PC-3 (cell line): ENCODE measurements at regions not wholly inside any gene's neighbourhood (a gene's known extent, or its start where the extent isn't known, plus 50 kb on each side); places are given as distances from the start of the nearest gene placed in this dataset.

Experiments used
- ATAC-seq: fragments of 200-7000 bp; cut with Tn5 transposase; 2 replicates; pipeline ENCODE4 v1.9.1; 2020; ENCODE audit warnings: mild to moderate bottlenecking, moderate library complexity
- BruUV-seq: library from RNA; stranded (reverse); fragments of 400-500 nt; replicated peaks from 2 replicates; lab custom pipeline; 2021; lab: Mats Ljungman, UMichigan
- CTCF ChIA-PET: fragments of 300-600 bp; sonication (Branson Sonifier 250); formaldehyde crosslinking; loops from one replicate; lab custom pipeline; 2022; ENCODE audit warnings: antibody characterized with exemption; lab: Charles Lee
- POLR2A ChIA-PET: fragments of 300-600 bp; sonication (Branson Sonifier 250); formaldehyde crosslinking; loops from one replicate; lab custom pipeline; 2022; ENCODE audit warnings: antibody characterized with exemption; ENCODE audit not compliant: unreplicated experiment; lab: Charles Lee
- DNase-seq: peaks from one replicate; pipeline ENCODE4 v3.0.0-alpha.2; 2015
- H2AFZ ChIP-seq: fragments of 300-600 bp; sonication (generic); 2 replicates; pipeline ENCODE4 v1.6.0; 2016; ENCODE audit warnings: antibody characterized with exemption, low read length
- H3F3A ChIP-seq: fragments of 300-600 bp; sonication (generic); one replicate; pipeline ENCODE4 v1.6.0; 2017; ENCODE audit warnings: antibody characterized with exemption, low read length, control low read depth, mild to moderate bottlenecking; ENCODE audit not compliant: unreplicated experiment
- H3K27ac ChIP-seq: fragments of 300-600 bp; sonication (generic); 2 replicates; pipeline ENCODE4 v1.5.1; 2016; ENCODE audit warnings: mild to moderate bottlenecking, low read length
- H3K27me3 ChIP-seq: fragments of 300-600 bp; sonication (generic); 2 replicates; pipeline ENCODE4 v1.6.1; 2016; ENCODE audit warnings: low read length, mixed read lengths
- H3K36me3 ChIP-seq: fragments of 300-600 bp; sonication (generic); 2 replicates; pipeline ENCODE4 v1.6.1; 2016; ENCODE audit warnings: low read depth, mixed run types, low read length, mixed read lengths
- H3K4me1 ChIP-seq: fragments of 300-600 bp; sonication (generic); 2 replicates; pipeline ENCODE4 v1.5.1; 2016; ENCODE audit warnings: low read length; ENCODE audit not compliant: insufficient read depth
- H3K4me2 ChIP-seq: fragments of 300-600 bp; sonication (generic); 2 replicates; pipeline ENCODE4 v1.6.0; 2016; ENCODE audit warnings: low read length
- H3K4me3 ChIP-seq: fragments of 300-600 bp; sonication (generic); 2 replicates; pipeline ENCODE4 v1.5.1; 2016; ENCODE audit warnings: mild to moderate bottlenecking, low read length, mixed read lengths
- H3K79me2 ChIP-seq: fragments of 300-600 bp; sonication (generic); 2 replicates; pipeline ENCODE4 v1.6.1; 2017; ENCODE audit warnings: low read length, mixed read lengths
- H3K9ac ChIP-seq: fragments of 300-600 bp; sonication (generic); 2 replicates; pipeline ENCODE4 v1.6.0; 2016; ENCODE audit warnings: mild to moderate bottlenecking, low read length
- H3K9me2 ChIP-seq: fragments of 300-600 bp; sonication (generic); replicated peaks from 2 replicates; pipeline ENCODE4 v1.6.1; 2016; ENCODE audit warnings: mixed run types, low read length, mixed read lengths
- H3K9me3 ChIP-seq: fragments of 300-600 bp; sonication (generic); 2 replicates; pipeline ENCODE4 v1.6.1; 2016; ENCODE audit warnings: low read length, mixed read lengths
- H4K20me1 ChIP-seq: fragments of 300-600 bp; sonication (generic); 2 replicates; pipeline ENCODE4 v1.6.1; 2016; ENCODE audit warnings: low read length, mixed read lengths
- EZH2 ChIP-seq: fragments of 300-600 bp; sonication (generic); IDR thresholded peaks from one replicate; pipeline ENCODE4 v1.6.1; 2017; ENCODE audit warnings: antibody characterized with exemption, mild to moderate bottlenecking, low read length; ENCODE audit not compliant: unreplicated experiment
- EZH2phosphoT487 ChIP-seq: fragments of 300-600 bp; sonication (generic); IDR thresholded peaks from 2 replicates; pipeline ENCODE4 v1.6.1; 2018; ENCODE audit warnings: mild to moderate bottlenecking, antibody characterized with exemption, low read length, borderline replicate concordance
- intact Hi-C: fragments of 100-400 bp; cut with micrococcal nuclease; formaldehyde crosslinking; loops from 2 replicates; pipeline ENCODE4 v1.9.0; 2023
- TF ChIP-seq, protein P1 (sequence below): fragments of 300-600 bp; sonication (generic); conservative IDR thresholded peaks from 2 replicates; pipeline ENCODE4 v1.5.1; 2017; ENCODE audit warnings: antibody characterized with exemption, low read depth, mild to moderate bottlenecking, low read length

DNA sequence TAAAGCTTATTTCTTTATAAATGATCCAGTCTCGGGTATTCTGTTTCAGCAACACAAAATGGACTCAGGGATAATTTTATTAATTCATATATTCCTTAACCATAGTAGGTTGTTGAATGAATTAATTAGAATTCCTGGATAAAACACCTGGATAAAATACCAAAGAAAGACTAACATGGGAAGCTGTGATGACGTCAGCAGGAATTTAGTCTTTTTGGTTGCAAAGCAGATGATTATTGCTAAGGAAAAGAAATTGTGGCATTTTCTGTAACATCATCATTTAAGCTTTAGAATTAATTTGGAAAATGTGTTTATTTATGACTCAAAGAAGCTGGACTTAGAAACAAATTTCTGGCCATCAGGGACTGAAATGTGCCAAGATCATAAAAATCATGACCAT lies 228.3 kb upstream of the ZBTB20 start:
- ATAC-seq (no peak), DNase-seq (no peak)
- Histone ChIP-seq H3K36me3 (no peaks in the 10 kb centered on the region), H3K4me1 (no peaks in the 10 kb centered on the region), H3K9ac (no peak overlapping the region), H3K4me3 (no peak overlapping the region), H3K27me3 (no peaks in the 10 kb centered on the region), H3K9me3 (no peaks in the 10 kb centered on the region), H3F3A (no peaks in the 10 kb centered on the region), H3K4me2 (no peak overlapping the region), H2AFZ (no peak overlapping the region), H3K9me2 (no peaks in the 10 kb centered on the region), H3K27ac (no peak overlapping the region), H3K79me2 (no peaks in the 10 kb centered on the region), H4K20me1 (no peaks in the 10 kb centered on the region)
- CTCF ChIA-PET = no interaction called here
- TF ChIP-seq, protein P1, sequence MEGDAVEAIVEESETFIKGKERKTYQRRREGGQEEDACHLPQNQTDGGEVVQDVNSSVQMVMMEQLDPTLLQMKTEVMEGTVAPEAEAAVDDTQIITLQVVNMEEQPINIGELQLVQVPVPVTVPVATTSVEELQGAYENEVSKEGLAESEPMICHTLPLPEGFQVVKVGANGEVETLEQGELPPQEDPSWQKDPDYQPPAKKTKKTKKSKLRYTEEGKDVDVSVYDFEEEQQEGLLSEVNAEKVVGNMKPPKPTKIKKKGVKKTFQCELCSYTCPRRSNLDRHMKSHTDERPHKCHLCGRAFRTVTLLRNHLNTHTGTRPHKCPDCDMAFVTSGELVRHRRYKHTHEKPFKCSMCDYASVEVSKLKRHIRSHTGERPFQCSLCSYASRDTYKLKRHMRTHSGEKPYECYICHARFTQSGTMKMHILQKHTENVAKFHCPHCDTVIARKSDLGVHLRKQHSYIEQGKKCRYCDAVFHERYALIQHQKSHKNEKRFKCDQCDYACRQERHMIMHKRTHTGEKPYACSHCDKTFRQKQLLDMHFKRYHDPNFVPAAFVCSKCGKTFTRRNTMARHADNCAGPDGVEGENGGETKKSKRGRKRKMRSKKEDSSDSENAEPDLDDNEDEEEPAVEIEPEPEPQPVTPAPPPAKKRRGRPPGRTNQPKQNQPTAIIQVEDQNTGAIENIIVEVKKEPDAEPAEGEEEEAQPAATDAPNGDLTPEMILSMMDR = no peak
- TF ChIP-seq EZH2phosphoT487 = no peak
- TF ChIP-seq EZH2 = no peak
- POLR2A ChIA-PET = no interaction called here
- intact Hi-C loops = no loop called here
- no TSS peak for BruUV-seq

DNA sequence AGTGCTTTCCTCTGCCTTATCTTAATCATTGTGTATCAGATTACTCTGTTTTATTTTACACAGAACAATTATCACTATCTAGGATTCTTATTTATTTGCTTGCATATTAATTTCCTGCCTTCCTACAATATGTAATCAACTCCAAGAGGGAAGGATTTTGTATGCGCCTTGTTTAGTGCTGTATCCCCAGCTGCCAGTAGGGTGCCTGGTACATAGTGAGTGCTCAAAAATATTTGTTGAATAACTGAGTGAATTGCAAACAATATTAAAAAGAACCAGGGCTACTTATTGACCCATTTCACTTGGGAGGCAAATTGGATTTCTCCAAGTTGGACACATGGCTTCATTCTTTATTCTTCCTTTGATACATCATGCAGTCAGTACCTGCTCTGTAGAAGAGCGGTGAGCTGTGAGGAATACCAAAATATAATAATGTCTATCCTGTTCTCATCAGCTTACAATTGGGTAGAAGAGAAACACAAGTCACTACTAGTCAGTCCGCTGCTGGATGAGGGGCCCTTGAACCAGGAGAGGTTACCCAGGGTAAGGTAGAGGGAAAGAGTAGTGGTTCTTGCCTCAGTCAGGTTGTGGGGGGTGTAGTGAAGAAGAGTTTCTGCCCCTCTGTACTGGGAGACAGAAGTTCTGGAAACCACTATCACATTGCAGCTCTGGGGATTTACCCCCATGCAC lies 233.9 kb upstream of the ZBTB20 start:
- Histone ChIP-seq H3K27me3 (0 out of 2 replicates have a peak, but pooled peaks cover 4% of the 10 kb centered on the region), H3K9me3 (no peaks in the 10 kb centered on the region), H3K9ac (no peak overlapping the region), H3K79me2 (no peaks in the 10 kb centered on the region), H3F3A (no peaks in the 10 kb centered on the region), H3K36me3 (no peaks in the 10 kb centered on the region), H3K4me1 (no peaks in the 10 kb centered on the region), H3K4me2 (no peak overlapping the region), H3K9me2 (no peaks in the 10 kb centered on the region), H3K27ac (no peak overlapping the region), H4K20me1 (no peaks in the 10 kb centered on the region), H3K4me3 (no peak overlapping the region), H2AFZ (no peak overlapping the region)
- TF ChIP-seq, protein P1 = peak; percentile 42
- no peak for TF ChIP-seq EZH2phosphoT487
- ATAC-seq (no peak), DNase-seq (no peak)
- POLR2A ChIA-PET = no interaction called here
- intact Hi-C loops = no loop called here
- BruUV-seq = no TSS peak
- CTCF ChIA-PET = no interaction called here

DNA sequence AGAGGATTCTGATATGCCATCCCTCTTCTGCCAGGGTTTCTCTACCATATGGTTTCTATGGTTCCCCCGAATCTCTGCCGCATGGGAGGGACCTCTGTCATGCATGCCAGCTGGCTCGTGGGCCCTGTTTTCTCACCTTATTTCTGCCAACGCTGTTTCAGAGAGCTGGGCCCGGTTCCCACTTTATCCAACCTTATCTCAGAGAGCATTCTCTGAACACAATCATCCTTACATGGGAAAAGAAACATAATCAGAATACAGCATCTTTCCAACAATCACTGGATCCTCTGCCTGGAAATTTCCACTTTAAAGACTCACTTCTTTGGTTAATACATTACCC lies 234.5 kb upstream of the ZBTB20 start:
- Histone ChIP-seq H3K9ac (no peak overlapping the region), H3F3A (no peaks in the 10 kb centered on the region), H3K79me2 (no peaks in the 10 kb centered on the region), H4K20me1 (no peaks in the 10 kb centered on the region), H3K27ac (no peak overlapping the region), H3K36me3 (no peaks in the 10 kb centered on the region), H3K4me1 (no peaks in the 10 kb centered on the region), H2AFZ (no peak overlapping the region), H3K4me2 (no peak overlapping the region), H3K4me3 (no peak overlapping the region), H3K9me3 (no peaks in the 10 kb centered on the region), H3K9me2 (no peaks in the 10 kb centered on the region), H3K27me3 (0 out of 2 replicates have a peak, but pooled peaks cover 8% of the 10 kb centered on the region)
- DNase-seq (no peak), ATAC-seq (no peak)
- ChIA-PET CTCF (no interaction called here), POLR2A (no interaction called here)
- intact Hi-C loops = no loop called here
- no TSS peak for BruUV-seq
- TF ChIP-seq EZH2 (no peak), EZH2phosphoT487 (no peak)
- TF ChIP-seq, protein P1 = no peak
